Pancreas (tissue), 10 donors: ENCODE measurements at regions not wholly inside any gene's neighbourhood (a gene's known extent, or its start where the extent isn't known, plus 50 kb on each side); places are given as distances from the start of the nearest gene placed in this dataset.

ENCODE experiments used
- ATAC-seq, 4 donors: fragments of 200-7000 bp; cut with Tn5 transposase; one replicate each; pipeline versions ENCODE4 v1.8.0 to v1.9.1; 2020; ENCODE audit warnings: mild to moderate bottlenecking in 4 of 4, moderate library complexity in 4 of 4
- DNase-seq, 6 donors: peaks; one replicate each; pipeline ENCODE4 v3.0.0-alpha.2; 2020
- FAIRE-seq: peaks from 2 replicates; lab custom pipeline; 2012; peaks lifted over from hg19 to GRCh38; lab: Jason Lieb, UNC
- H3K27ac ChIP-seq, 4 donors: fragments of 200-600 bp; sonication (generic); 1 replicate in 3 of 4; 2 replicates in 1 of 4; pipeline versions ENCODE4 v1.5.0 to v1.8.0; 2020
- H3K27me3 ChIP-seq, 4 donors: fragments of 200-600 bp; one replicate each; pipeline ENCODE4 v1.8.0; 2021
- H3K36me3 ChIP-seq, 3 donors: fragments of 200-600 bp; sonication (generic) in 1 of 3; one replicate each; pipeline versions ENCODE4 v1.5.0 to v1.8.0; 2020 to 2021
- H3K4me1 ChIP-seq, 3 donors: fragments of 200-600 bp; one replicate each; pipeline ENCODE4 v1.8.0; 2021
- H3K4me3 ChIP-seq, 4 donors: fragments of 200-600 bp; sonication (generic) in 2 of 4; one replicate each; pipeline versions ENCODE4 v1.5.0 to v1.8.0; 2020 to 2021
- H3K9me3 ChIP-seq, 4 donors: fragments of 200-600 bp; one replicate each; pipeline ENCODE4 v1.8.0; 2021
- CTCF ChIP-seq, 4 donors: fragments of 200-600 bp; sonication (generic) in 3 of 4; IDR thresholded peaks; one replicate each; pipeline versions ENCODE4 v1.5.0 to v1.8.0; 2021; ENCODE audit warnings: antibody characterized with exemption in 4 of 4
- WGBS, 2 donors: extraction: QIAGEN DNeasy Blood & Tissue Kit; methylation state at CpG; one replicate each; pipeline ENCODE4 v1.1.7; 2013; 5-methylcytosine and 5-hydroxymethylcytosine counted together
- intact Hi-C, 3 donors: fragments of 100-400 bp; cut with DNase I; formaldehyde crosslinking; loops; one replicate each; pipeline versions ENCODE4 v1.11.1 to v1.14.2; 2022
- donor health status: healthy with polysubstance abuse.
- donor health status: DM: no; HTN: no; CAD: no; lungs with moderate emphysema.
- donor health status: DM: no; HTN: no; CAD: no.
- donor health status: control.
- donor health status: control.
- donor health status: Bipolar disorder and iron deficiency.
- donor health status: DM: yes; HTN: yes; CAD: no.
- donor health status: DM: no; HTN: no; CAD: no.
- donor health status: DM: no; HTN: no; CAD: no.
- donor health status: DM: yes; HTN: yes; CAD: no.

- Histone ChIP-seq H3K9me3 (no peaks in the 10 kb centered on the region), H3K36me3 (no peaks in the 10 kb centered on the region), H3K4me3 (no peak overlapping the region), H3K27ac (no peak overlapping the region), H3K4me1 (no peaks in the 10 kb centered on the region), H3K27me3 (no peaks in the 10 kb centered on the region)
- ATAC-seq = no peak
- TF ChIP-seq CTCF (IDR thresholded peaks at IDR 0.05) = no peak
- DNase-seq = no peak
- intact Hi-C loops = no loop called here
- WGBS, 2 donors = 64 to 73% methylated on average over 5 of the region's 5 CpGs
- FAIRE-seq = no peak
Observed at GRCh38 chr7:136174477-136175125, 197.4 kb upstream of the MTPN start.

GRCh38 chr7:136173874-136174273 is 196.7 kb upstream of the MTPN start:
- 47 to 56% methylated on average over 5 of the region's 5 CpGs for WGBS, 2 donors
- no peak for TF ChIP-seq CTCF (IDR thresholded peaks at IDR 0.05)
- no peaks in the 10 kb centered on the region for H3K36me3 ChIP-seq
- DNase-seq = no peak
- no peak for ATAC-seq
- no peaks in the 10 kb centered on the region for H3K9me3 ChIP-seq
- intact Hi-C loops = no loop called here
- H3K4me3 ChIP-seq = no peak overlapping the region
- FAIRE-seq = no peak
- H3K27me3 ChIP-seq = no peaks in the 10 kb centered on the region
- no peak overlapping the region for H3K27ac ChIP-seq
- no peaks in the 10 kb centered on the region for H3K4me1 ChIP-seq

GRCh38 chr7:136171233-136171632 is 194.1 kb upstream of the MTPN start:
- Histone ChIP-seq H3K4me1 (no peaks in the 10 kb centered on the region), H3K27me3 (no peaks in the 10 kb centered on the region), H3K27ac (no peak overlapping the region), H3K36me3 (no peaks in the 10 kb centered on the region), H3K9me3 (no peaks in the 10 kb centered on the region), H3K4me3 (no peak overlapping the region)
- DNase-seq = no peak
- no peak for FAIRE-seq
- TF ChIP-seq CTCF (IDR thresholded peaks at IDR 0.05) = no peak
- ATAC-seq = no peak
- intact Hi-C loops = no loop called here

- WGBS, 2 donors = 38 to 52% methylated on average over 2 of the region's 2 CpGs
- no peak for DNase-seq
- TF ChIP-seq CTCF (IDR thresholded peaks at IDR 0.05) = no peak
- H3K9me3 ChIP-seq = no peaks in the 10 kb centered on the region
- H3K4me1 ChIP-seq = no peaks in the 10 kb centered on the region
- no peaks in the 10 kb centered on the region for H3K27me3 ChIP-seq
- no peak for ATAC-seq
- intact Hi-C loops = no loop called here
- no peaks in the 10 kb centered on the region for H3K36me3 ChIP-seq
- H3K27ac ChIP-seq = no peak overlapping the region
- H3K4me3 ChIP-seq = no peak overlapping the region
- no peak for FAIRE-seq
Observed at GRCh38 chr7:136168821-136169220, 191.7 kb upstream of the MTPN start.

GRCh38 chr7:136167991-136168390 is 190.8 kb upstream of the MTPN start:
- ATAC-seq = no peak
- no peak overlapping the region for H3K4me3 ChIP-seq
- no peak for FAIRE-seq
- intact Hi-C loops = no loop called here
- no peaks in the 10 kb centered on the region for H3K27me3 ChIP-seq
- no peak overlapping the region for H3K27ac ChIP-seq
- 60 to 64% methylated on average over 4 of the region's 4 CpGs for WGBS, 2 donors
- no peak for TF ChIP-seq CTCF (IDR thresholded peaks at IDR 0.05)
- H3K9me3 ChIP-seq = no peaks in the 10 kb centered on the region
- no peaks in the 10 kb centered on the region for H3K36me3 ChIP-seq
- no peaks in the 10 kb centered on the region for H3K4me1 ChIP-seq
- no peak for DNase-seq
